H1 (cell line): ENCODE measurements at regions not wholly inside any gene's neighbourhood (a gene's known extent, or its start where the extent isn't known, plus 50 kb on each side); places are given as distances from the start of the nearest gene placed in this dataset.

Experiments
- CTCF ChIA-PET: fragments of 300-600 bp; sonication (Branson Sonifier 250); formaldehyde crosslinking; loops from one replicate; lab custom pipeline; 2021; ENCODE audit not compliant: partially characterized antibody; lab: Charles Lee
- POLR2A ChIA-PET: fragments of 300-600 bp; sonication (Branson Sonifier 250); formaldehyde crosslinking; loops from one replicate; lab custom pipeline; 2021; ENCODE audit warnings: inconsistent platforms; ENCODE audit not compliant: partially characterized antibody; lab: Charles Lee
- DNase-seq, 2 experiments: peaks; one replicate each; pipeline versions ENCODE4 v3.0.0 to v3.0.0-alpha.2; 2010 to 2022; ENCODE audit warnings: low spot score in 2 of 2, low read depth in 1 of 2, mixed read lengths in 1 of 2
- FAIRE-seq: peaks from 2 replicates; lab custom pipeline; 2011; peaks lifted over from hg19 to GRCh38; lab: Jason Lieb, UNC
- H2AFZ ChIP-seq: 2 replicates; pipeline ENCODE4 v1.8.1; 2012; ENCODE audit warnings: low read length, inconsistent platforms
- H2AK5ac ChIP-seq: 2 replicates; pipeline ENCODE4 v1.6.1; 2013; ENCODE audit warnings: low read depth, low read length
- H2BK120ac ChIP-seq: replicated peaks from 2 replicates; pipeline ENCODE3; 2013; ENCODE audit warnings: low read depth, low read length, inconsistent platforms
- H2BK12ac ChIP-seq: 2 replicates; pipeline ENCODE4 v1.6.1; 2013; ENCODE audit warnings: low read depth, low read length
- H2BK15ac ChIP-seq: 2 replicates; pipeline ENCODE4 v1.6.1; 2013; ENCODE audit warnings: low read length
- H2BK20ac ChIP-seq: 2 replicates; pipeline ENCODE4 v1.6.1; 2013; ENCODE audit warnings: low read length
- H2BK5ac ChIP-seq: 2 replicates; pipeline ENCODE4 v1.6.1; 2013; ENCODE audit warnings: low read depth, low read length
- H3K14ac ChIP-seq: 2 replicates; pipeline ENCODE4 v1.6.1; 2013; ENCODE audit warnings: inconsistent platforms; ENCODE audit not compliant: insufficient read length
- H3K18ac ChIP-seq: 2 replicates; pipeline ENCODE4 v1.6.1; 2013; ENCODE audit warnings: low read length; ENCODE audit errors: extremely low read depth
- H3K23ac ChIP-seq: 2 replicates; pipeline ENCODE4 v1.6.1; 2013; ENCODE audit warnings: inconsistent platforms; ENCODE audit not compliant: insufficient read length
- H3K23me2 ChIP-seq: 2 replicates; pipeline ENCODE4 v1.6.1; 2013; ENCODE audit warnings: low read depth, low read length
- H3K27ac ChIP-seq: 2 replicates; pipeline ENCODE4 v1.6.1; 2011; ENCODE audit warnings: low read depth, low read length, inconsistent platforms
- H3K27me3 ChIP-seq, 4 experiments: replicated peaks in 1 of 4; 1 replicate in 1 of 4; 2 replicates in 3 of 4; pipeline versions ENCODE4 v1.6.1 to v1.8.1; 2011 to 2013; ENCODE audit warnings: low read length in 3 of 4, mild to moderate bottlenecking in 3 of 4, inconsistent platforms in 2 of 4, mixed read lengths in 2 of 4, moderate library complexity in 1 of 4; ENCODE audit not compliant: control insufficient read depth in 3 of 4, insufficient read depth in 3 of 4; ENCODE audit errors: extremely low read depth in 1 of 4
- H3K36me3 ChIP-seq, 4 experiments: 2 replicates each; pipeline versions ENCODE4 v1.6.1 to v1.8.1; 2011 to 2013; ENCODE audit warnings: mild to moderate bottlenecking in 4 of 4, low read length in 3 of 4, moderate library complexity in 2 of 4, control low read depth in 1 of 4, inconsistent platforms in 1 of 4; ENCODE audit not compliant: insufficient read depth in 4 of 4, control insufficient read depth in 2 of 4
- H3K4ac ChIP-seq: replicated peaks from 2 replicates; pipeline ENCODE3; 2013; ENCODE audit warnings: low read length, low read depth, mixed read lengths, inconsistent platforms; ENCODE audit not compliant: insufficient read length
- H3K4me1 ChIP-seq, 4 experiments: replicated peaks in 1 of 4; 1 replicate in 1 of 4; 2 replicates in 3 of 4; pipeline versions ENCODE4 v1.6.1 to v1.8.1; 2011 to 2013; ENCODE audit warnings: low read length in 3 of 4, inconsistent platforms in 2 of 4, mixed read lengths in 1 of 4; ENCODE audit not compliant: insufficient read depth in 4 of 4, control insufficient read depth in 3 of 4
- H3K4me2 ChIP-seq, 2 experiments: 2 replicates each; pipeline versions ENCODE4 v1.6.1 to v1.8.1; 2011 to 2013; ENCODE audit warnings: low read depth in 2 of 2, low read length in 2 of 2, control low read depth in 1 of 2, inconsistent platforms in 1 of 2, mild to moderate bottlenecking in 1 of 2; ENCODE audit not compliant: insufficient read depth in 1 of 2
- H3K4me3 ChIP-seq, 4 experiments: fragments of 200-600, 300-600 bp in 1 of 4; sonication (generic), shearing (Covaris generic), sonication (Bioruptor Twin) in 1 of 4; 2 replicates each; pipeline versions ENCODE4 v1.5.1 to v1.8.1; 2011 to 2016; ENCODE audit warnings: low read length in 4 of 4, low read depth in 3 of 4, control low read depth in 2 of 4, inconsistent platforms in 2 of 4, mild to moderate bottlenecking in 2 of 4, mixed read lengths in 1 of 4, moderate library complexity in 1 of 4; ENCODE audit not compliant: insufficient read depth in 2 of 4; ENCODE audit errors: extremely low read depth in 1 of 4
- H3K56ac ChIP-seq: replicated peaks from 2 replicates; pipeline ENCODE3; 2013; ENCODE audit warnings: low read depth, mild to moderate bottlenecking, mixed read lengths, low read length, inconsistent platforms; ENCODE audit not compliant: insufficient read length
- H3K79me1 ChIP-seq: 2 replicates; pipeline ENCODE4 v1.6.1; 2013; ENCODE audit warnings: low read depth, low read length, control low read depth
- H3K79me2 ChIP-seq, 2 experiments: 2 replicates each; pipeline versions ENCODE4 v1.6.1 to v1.8.1; 2012 to 2013; ENCODE audit warnings: low read length in 2 of 2, mild to moderate bottlenecking in 2 of 2, inconsistent platforms in 1 of 2; ENCODE audit not compliant: insufficient read depth in 2 of 2, control insufficient read depth in 1 of 2
- H3K9ac ChIP-seq, 4 experiments: replicated peaks in 1 of 4; 1 replicate in 1 of 4; 2 replicates in 3 of 4; pipeline versions ENCODE4 v1.6.1 to v1.8.1; 2011 to 2013; ENCODE audit warnings: low read depth in 3 of 4, low read length in 3 of 4, control low read depth in 2 of 4, mild to moderate bottlenecking in 2 of 4, moderate library complexity in 2 of 4, inconsistent platforms in 1 of 4; ENCODE audit errors: extremely low read depth in 1 of 4
- H3K9me3 ChIP-seq, 2 experiments: 2 replicates each; pipeline versions ENCODE4 v1.6.1 to v1.8.1; 2012 to 2013; ENCODE audit warnings: mild to moderate bottlenecking in 2 of 2, moderate library complexity in 2 of 2, control low read depth in 1 of 2, inconsistent platforms in 1 of 2, low read depth in 1 of 2, low read length in 1 of 2, mixed read lengths in 1 of 2; ENCODE audit not compliant: insufficient read depth in 2 of 2
- H4K20me1 ChIP-seq, 2 experiments: replicated peaks in 1 of 2; 2 replicates each; pipeline versions ENCODE3 to v1.8.1; 2011 to 2013; ENCODE audit warnings: inconsistent platforms in 2 of 2, low read length in 2 of 2, mild to moderate bottlenecking in 1 of 2; ENCODE audit not compliant: insufficient read depth in 2 of 2, control insufficient read depth in 1 of 2
- H4K5ac ChIP-seq: 2 replicates; pipeline ENCODE4 v1.6.1; 2013; ENCODE audit warnings: low read length, low read depth, mixed read lengths, inconsistent platforms; ENCODE audit not compliant: insufficient read length
- H4K8ac ChIP-seq: 2 replicates; pipeline ENCODE4 v1.8.0; 2013; ENCODE audit warnings: mild to moderate bottlenecking, moderate library complexity, low read length, inconsistent platforms; ENCODE audit not compliant: insufficient read depth; ENCODE audit errors: extremely low read depth
- H4K91ac ChIP-seq: replicated peaks from 2 replicates; pipeline ENCODE3; 2013; ENCODE audit warnings: low read length, mixed read lengths, inconsistent platforms; ENCODE audit not compliant: insufficient read length
- BCL11A ChIP-seq, 2 experiments: IDR thresholded peaks; one replicate each; pipeline ENCODE4 v1.6.1; 2011; ENCODE audit warnings: low read depth in 2 of 2, low read length in 2 of 2, mild to moderate bottlenecking in 2 of 2
- CBX5 ChIP-seq: fragments of 300-800, 300-1000 bp; sonication (generic); IDR thresholded peaks from 2 replicates; pipeline ENCODE4 v1.7.1; 2016; ENCODE audit warnings: antibody characterized with exemption, low read length, low read depth
- CBX8 ChIP-seq: fragments of 300-800, 300-1000 bp; sonication (generic); IDR thresholded peaks from 2 replicates; pipeline ENCODE4 v1.7.1; 2016; ENCODE audit warnings: low read depth, low read length, borderline replicate concordance
- CEBPB ChIP-seq: IDR thresholded peaks from 2 replicates; pipeline ENCODE4 v1.6.1; 2012; ENCODE audit warnings: low read depth, low read length
- CREB1 ChIP-seq: IDR thresholded peaks from 2 replicates; pipeline ENCODE4 v1.6.1; 2012; ENCODE audit warnings: inconsistent platforms
- EGR1 ChIP-seq: IDR thresholded peaks from 2 replicates; pipeline ENCODE4 v1.6.1; 2011; ENCODE audit warnings: low read depth, low read length, borderline replicate concordance
- EZH2 ChIP-seq: fragments of 200-600 bp; sonication (generic); IDR thresholded peaks from 2 replicates; pipeline ENCODE4 v1.7.1; 2012; ENCODE audit warnings: low read depth, mild to moderate bottlenecking, moderate library complexity, low read length, inconsistent platforms; ENCODE audit not compliant: severe bottlenecking
- MAX ChIP-seq: IDR thresholded peaks from 2 replicates; pipeline ENCODE4 v1.6.1; 2012; ENCODE audit warnings: inconsistent platforms
- NRF1 ChIP-seq: IDR thresholded peaks from 2 replicates; pipeline ENCODE4 v1.6.1; 2011; ENCODE audit warnings: mild to moderate bottlenecking, low read depth, low read length, improper control_type of control experiment
- SIN3A ChIP-seq, 2 experiments: IDR thresholded peaks in 1 of 2; conservative IDR thresholded peaks in 1 of 2; 2 replicates each; pipeline ENCODE4 v1.6.1; 2011 to 2012; ENCODE audit warnings: low read length in 2 of 2, improper control_type of control experiment in 1 of 2, low read depth in 1 of 2, mild to moderate bottlenecking in 1 of 2
- TAF7 ChIP-seq: optimal IDR thresholded peaks from 2 replicates; pipeline ENCODE3; 2011; ENCODE audit warnings: low read depth, mild to moderate bottlenecking, inconsistent platforms, low read length, moderate library complexity, borderline replicate concordance
- WGBS, 2 experiments: shearing (Covaris generic) in 1 of 2; methylation state at CpG; one replicate each; pipeline versions ENCODE4 v1.1.6 to v1.1.7; 2013 to 2015; ENCODE audit warnings: low lambda C conversion rate in 2 of 2, mixed read lengths in 2 of 2, inconsistent platforms in 1 of 2, low coverage in 1 of 2, missing lambda C conversion rate in 1 of 2; ENCODE audit not compliant: insufficient replicate concordance in 2 of 2, insufficient coverage in 1 of 2, insufficient read length in 1 of 2; ENCODE audit errors: extremely low coverage in 1 of 2, missing lambda C conversion rate in 1 of 2; 5-methylcytosine and 5-hydroxymethylcytosine counted together

DNA sequence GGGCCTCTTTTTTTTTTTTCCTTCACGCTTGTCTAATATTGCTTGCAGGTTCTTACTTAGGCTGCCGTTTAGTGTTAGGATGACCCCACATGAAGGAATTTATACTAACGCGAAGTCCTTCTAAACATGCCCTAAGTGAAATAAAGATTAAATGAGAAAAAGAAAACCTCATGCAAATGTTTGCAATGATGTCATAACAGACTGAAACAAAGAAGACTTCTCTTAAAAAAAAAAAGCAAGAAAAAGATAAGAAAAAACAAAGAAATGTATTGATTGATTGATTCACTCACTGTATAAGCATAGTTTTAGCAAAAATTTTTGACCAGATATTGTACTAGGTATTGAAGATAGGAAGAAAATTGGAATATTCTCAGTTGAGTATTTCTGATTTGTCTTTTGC lies 418.2 kb downstream of the IRS2 start:
- Histone ChIP-seq H4K20me1 (no peaks in the 10 kb centered on the region), H3K4me1 (peaks cover 0 to 6% (median 1%) of the 10 kb centered on the region in 4 experiments; a peak in 3 of 7 replicates), H2BK12ac (no peak overlapping the region), H3K79me2 (no peaks in the 10 kb centered on the region), H3K18ac (no peak overlapping the region), H3K14ac (no peak overlapping the region), H3K9me3 (no peaks in the 10 kb centered on the region), H2BK20ac (no peak overlapping the region), H2BK15ac (no peak overlapping the region), H3K23me2 (no peaks in the 10 kb centered on the region), H3K9ac (no peak overlapping the region), H3K27ac (no peak overlapping the region), H3K4me3 (no peak overlapping the region), H2AK5ac (no peak overlapping the region), H2AFZ (no peak overlapping the region), H3K23ac (no peak overlapping the region), H3K56ac (no peak overlapping the region), H2BK5ac (no peak overlapping the region), H2BK120ac (no peak overlapping the region), H3K36me3 (no peaks in the 10 kb centered on the region), H4K5ac (no peak overlapping the region), H4K8ac (no peak overlapping the region), H4K91ac (no peak overlapping the region), H3K4me2 (no peak overlapping the region), H3K4ac (no peak overlapping the region), H3K27me3 (no peaks in the 10 kb centered on the region), H3K79me1 (no peaks in the 10 kb centered on the region)
- FAIRE-seq (no peak), DNase-seq (no peak)
- TF ChIP-seq NRF1 (no peak), EGR1 (no peak), MAX (no peak), CEBPB (no peak), EZH2 (no peak), CBX8 (no peak), SIN3A (conservative IDR thresholded peaks at IDR 0.05 in 1 of 2, IDR thresholded peaks at IDR 0.05 in 1 of 2; ENCODE audit: low read depth in 1 of 2, low read length in 2 of 2) (no peak), TAF7 (no peak), CBX5 (no peak), BCL11A (IDR thresholded peaks at IDR 0.05; ENCODE audit: low read depth in 2 of 2, low read length in 2 of 2) (no peak), CREB1 (no peak)
- WGBS, 2 experiments, result 93% methylated on average over 3 of the region's 4 CpGs; no CpG with 5 or more reads in 1 of the 2 experiments
- CTCF ChIA-PET, result no interaction called here
- POLR2A ChIA-PET, result no interaction called here
